ENCODE measurements at regions not wholly inside any gene's neighbourhood (a gene's known extent, or its start where the extent isn't known, plus 50 kb on each side); places are given as distances from the start of the nearest gene placed in this dataset.

- no peak for FAIRE-seq
- Histone ChIP-seq H3K27me3 (ENCODE audit: control insufficient read depth in 2 of 2, insufficient read depth in 2 of 2, low read length in 2 of 2) (no peaks in the 10 kb centered on the region), H3K4me1 (replicated peaks in 1 of 2; ENCODE audit: control insufficient read depth in 2 of 2, insufficient read depth in 2 of 2, low read length in 2 of 2) (no peaks in the 10 kb centered on the region), H3K4me2 (ENCODE audit: insufficient read depth, low read length) (no peak overlapping the region), H3K9ac (ENCODE audit: insufficient read depth in 1 of 2, low read depth in 2 of 2, low read length in 2 of 2) (no peak overlapping the region), H3K9me1 (ENCODE audit: control insufficient read depth, insufficient read depth, low read length) (no peaks in the 10 kb centered on the region), H2AFZ (ENCODE audit: low read depth, low read length) (no peak overlapping the region), H3K36me3 (ENCODE audit: control insufficient read depth, insufficient read depth, low read length) (no peaks in the 10 kb centered on the region), H3K79me2 (ENCODE audit: control insufficient read depth, insufficient read depth, low read length) (no peaks in the 10 kb centered on the region), H3K4me3 (no peak overlapping the region), H3K27ac (ENCODE audit: extremely low read depth, low read depth, low read length) (no peak overlapping the region), H4K20me1 (replicated peaks; ENCODE audit: control insufficient read depth, insufficient read depth, low read length) (no peaks in the 10 kb centered on the region), H3K9me3 (replicated peaks; ENCODE audit: control insufficient read depth, insufficient read depth, low read depth, low read length) (no peaks in the 10 kb centered on the region)
- no peak for DNase-seq (ENCODE audit: extremely low read depth in 1 of 4, low spot score in 3 of 4)
- intact Hi-C loops (cut with micrococcal nuclease) = no loop called here
- TF ChIP-seq CEBPZ (IDR thresholded peaks at IDR 0.05; ENCODE audit: borderline replicate concordance, low read depth, low read length) (no peak), ZBTB12 (CRISPR knock-in tag; IDR thresholded peaks at IDR 0.05) (peak; percentile 40; the same call in 1 of the 2 replicates)
- BruUV-seq (replicated peaks) = no TSS peak
- in situ Hi-C loops (cut with MboI) = no loop called here
- ChIA-PET CTCF (ENCODE audit: low intra/inter-chr PET ratio) (no interaction called here), POLR2A (no interaction called here)
- no peak for ATAC-seq
Observed at GRCh38 chr6:121573481-121573880, 138.0 kb downstream of the GJA1 start.

Data from K562 (cell line).